Stimulated activated naive B cell treated with anti-CD40 and anti-IgM and Interleukin-4, amounts not matched to agents 10 μg/mL and 1 μg/mL and 100 μg/mL, for 72 hours (primary cell): ENCODE measurements at regions not wholly inside any gene's neighbourhood (a gene's known extent, or its start where the extent isn't known, plus 50 kb on each side); places are given as distances from the start of the nearest gene placed in this dataset.
"Not testable (repeated sequence)": the region's sequence is repeated elsewhere in the genome, so short reads cannot be mapped to it uniquely, and the experiment has no call there.

Experiments
- ATAC-seq, 2 donors: fragments of 150-1000 bp; cut with Tn5 transposase; replicated peaks; 2 replicates each; pipeline ENCODE4 v1.10.0; 2021; ENCODE audit warnings: moderate library complexity in 1 of 2
- DNase-seq: peaks from one replicate; pipeline ENCODE4 v3.0.0; 2021
- H3K27ac Mint-ChIP-seq: one replicate; pipeline ENCODE4 v1.8.0; 2022; ENCODE audit warnings: mild to moderate bottlenecking, mixed read lengths
- H3K27me3 Mint-ChIP-seq, 2 donors: one replicate each; pipeline ENCODE4 v1.8.0; 2022; ENCODE audit warnings: mixed read lengths in 2 of 2
- H3K36me3 Mint-ChIP-seq, 2 donors: one replicate each; pipeline ENCODE4 v1.8.0; 2022; ENCODE audit warnings: mixed read lengths in 2 of 2, mild to moderate bottlenecking in 1 of 2
- H3K4me1 Mint-ChIP-seq, 2 donors: one replicate each; pipeline ENCODE4 v1.8.0; 2022; ENCODE audit warnings: mixed read lengths in 2 of 2, mild to moderate bottlenecking in 1 of 2
- H3K4me3 Mint-ChIP-seq, 2 donors: one replicate each; pipeline ENCODE4 v1.8.0; 2022; ENCODE audit warnings: mild to moderate bottlenecking in 2 of 2, mixed read lengths in 2 of 2, moderate library complexity in 1 of 2
- H3K9me3 Mint-ChIP-seq, 2 donors: one replicate each; pipeline ENCODE4 v1.8.0; 2022; ENCODE audit warnings: mixed read lengths in 2 of 2, mild to moderate bottlenecking in 1 of 2

DNA sequence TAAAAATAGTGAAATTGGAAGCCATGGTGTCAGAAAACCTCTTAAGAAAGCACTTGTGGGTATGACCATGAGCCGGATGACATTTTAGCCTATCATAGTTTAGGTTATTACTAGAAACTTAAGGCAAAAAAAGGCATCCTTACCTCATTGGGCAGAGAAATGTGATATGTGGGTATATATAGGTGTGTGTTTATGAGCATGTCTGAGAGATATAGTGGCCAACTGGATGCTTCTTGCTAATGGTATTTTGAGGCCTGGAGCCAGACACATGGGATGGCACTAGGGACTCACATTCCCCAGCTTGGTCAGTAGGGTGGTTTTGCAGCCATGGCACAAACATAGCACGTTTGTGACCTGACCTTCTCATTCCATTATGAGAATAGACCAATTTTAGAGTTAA lies 295.6 kb upstream of the MEF2C start:
- Mint-ChIP-seq H3K27ac (no peak overlapping the region), H3K9me3 (peaks cover 0 to 4% of the 10 kb centered on the region in 2 donors), H3K36me3 (peaks cover 0 to 2% of the 10 kb centered on the region in 2 donors), H3K4me1 (peaks cover 2 to 6% of the 10 kb centered on the region in 2 donors), H3K4me3 (no peak overlapping the region), H3K27me3 (no peaks in the 10 kb centered on the region)
- DNase-seq (no peak), ATAC-seq (no peak)

DNA sequence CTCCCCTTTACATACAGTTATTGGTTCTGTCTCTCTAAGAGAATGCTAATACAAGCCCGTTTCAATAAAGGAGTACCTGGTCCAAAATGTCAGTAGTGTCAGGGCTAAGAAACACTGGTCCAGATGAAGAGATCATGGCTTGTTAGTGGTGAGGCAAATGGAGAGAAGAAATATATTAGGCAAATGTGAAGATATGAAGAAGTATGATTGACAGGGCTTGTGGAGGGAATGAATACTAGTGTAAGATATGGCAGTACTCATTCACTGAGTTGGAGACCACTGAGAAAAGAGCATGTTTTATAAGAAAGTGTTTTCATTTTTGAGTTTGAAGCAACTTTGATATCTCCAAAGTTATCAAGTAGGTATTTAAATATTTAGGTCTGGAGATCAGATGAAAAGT lies 290.5 kb upstream of the MEF2C start:
- peaks cover 4 to 7% of the 10 kb centered on the region in 2 donors for H3K9me3 Mint-ChIP-seq
- H3K36me3 Mint-ChIP-seq = peaks cover 2 to 9% of the 10 kb centered on the region in 2 donors
- no peaks in the 10 kb centered on the region for H3K27me3 Mint-ChIP-seq
- no peak overlapping the region for H3K27ac Mint-ChIP-seq
- ATAC-seq (no peak), DNase-seq (no peak)
- no peak overlapping the region for H3K4me3 Mint-ChIP-seq
- H3K4me1 Mint-ChIP-seq = peaks cover 8 to 10% of the 10 kb centered on the region in 2 donors

DNA sequence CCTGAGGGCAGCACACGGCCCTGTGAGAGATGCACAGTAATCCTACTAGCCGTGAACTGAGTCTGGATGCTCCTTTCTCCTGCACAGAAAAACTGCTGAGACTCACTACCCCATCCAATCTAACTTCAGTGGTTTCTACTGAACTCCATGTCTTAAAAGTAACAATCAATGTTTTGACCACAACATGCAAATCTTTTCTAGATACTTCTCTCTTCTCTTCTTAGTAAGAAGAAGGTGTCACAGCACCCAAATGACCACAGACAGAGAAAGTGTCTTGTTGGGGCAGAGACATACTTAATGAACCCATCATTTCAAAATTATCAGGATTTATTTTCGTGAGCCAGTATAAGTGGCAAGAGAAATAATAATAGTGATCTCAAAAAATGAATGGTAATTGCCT lies 285.8 kb upstream of the MEF2C start:
- ATAC-seq (peak; percentile 98 to 99), DNase-seq (no peak)
- Mint-ChIP-seq H3K27me3 (no peaks in the 10 kb centered on the region), H3K27ac (peak overlapping the region; percentile 3), H3K9me3 (peaks cover 4 to 9% of the 10 kb centered on the region in 2 donors), H3K4me3 (peak overlapping the region in 1 of 2 donors; percentile 7), H3K4me1 (peaks cover 10 to 15% of the 10 kb centered on the region in 2 donors), H3K36me3 (peaks cover 4 to 10% of the 10 kb centered on the region in 2 donors)

- H3K36me3 Mint-ChIP-seq = peaks cover 10 to 31% of the 10 kb centered on the region in 2 donors
- not testable (repeated sequence) for H3K27me3 Mint-ChIP-seq, H3K4me3 Mint-ChIP-seq, ATAC-seq, DNase-seq, H3K27ac Mint-ChIP-seq
- H3K9me3 Mint-ChIP-seq = peaks cover 14 to 25% of the 10 kb centered on the region in 2 donors
- peaks cover 12 to 16% of the 10 kb centered on the region in 2 donors for H3K4me1 Mint-ChIP-seq
Measured at GRCh38 chr5:89164703-89165102, 281.7 kb upstream of the MEF2C start.

GRCh38 chr5:89156226-89156625 lies 273.2 kb upstream of the MEF2C start:
- H3K4me1 Mint-ChIP-seq = peaks cover 4 to 7% of the 10 kb centered on the region in 2 donors
- no peak overlapping the region for H3K4me3 Mint-ChIP-seq
- peaks cover 2 to 14% of the 10 kb centered on the region in 2 donors for H3K9me3 Mint-ChIP-seq
- DNase-seq = no peak
- H3K27me3 Mint-ChIP-seq = no peaks in the 10 kb centered on the region
- peaks cover 9 to 11% of the 10 kb centered on the region in 2 donors for H3K36me3 Mint-ChIP-seq
- no peak overlapping the region for H3K27ac Mint-ChIP-seq
- no peak for ATAC-seq

GRCh38 chr5:89147031-89147430 lies 264.0 kb upstream of the MEF2C start:
- peaks cover 4 to 6% of the 10 kb centered on the region in 2 donors for H3K36me3 Mint-ChIP-seq

DNA sequence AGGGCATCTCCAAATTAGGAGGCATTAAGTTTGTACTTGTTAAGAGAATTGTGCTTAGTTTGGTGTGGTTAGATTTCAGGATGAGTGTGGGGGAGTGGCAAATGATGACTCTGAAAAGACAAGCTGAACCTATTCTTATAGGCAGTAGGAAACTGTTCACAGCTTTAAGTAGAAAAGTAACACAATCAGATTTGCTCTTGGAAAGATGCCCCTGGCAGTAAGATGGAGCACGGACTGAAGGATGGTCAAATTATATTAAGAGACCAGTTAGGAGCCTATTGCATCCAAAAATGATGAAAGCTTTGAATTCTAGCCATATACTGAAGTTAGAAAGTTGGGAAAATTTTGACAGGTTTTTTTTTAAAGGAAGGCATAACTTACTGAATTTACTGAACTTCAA lies 254.2 kb upstream of the MEF2C start:
- ATAC-seq = no peak

More at GRCh38 chr5:89147031-89147430, 264.0 kb upstream of the MEF2C start:
- DNase-seq (no peak), ATAC-seq (no peak)
- H3K27me3 Mint-ChIP-seq = no peaks in the 10 kb centered on the region
- no peak overlapping the region for H3K4me3 Mint-ChIP-seq
- H3K4me1 Mint-ChIP-seq = no peaks in the 10 kb centered on the region
- H3K9me3 Mint-ChIP-seq = peaks cover 0 to 5% of the 10 kb centered on the region in 2 donors
- no peak overlapping the region for H3K27ac Mint-ChIP-seq

DNA sequence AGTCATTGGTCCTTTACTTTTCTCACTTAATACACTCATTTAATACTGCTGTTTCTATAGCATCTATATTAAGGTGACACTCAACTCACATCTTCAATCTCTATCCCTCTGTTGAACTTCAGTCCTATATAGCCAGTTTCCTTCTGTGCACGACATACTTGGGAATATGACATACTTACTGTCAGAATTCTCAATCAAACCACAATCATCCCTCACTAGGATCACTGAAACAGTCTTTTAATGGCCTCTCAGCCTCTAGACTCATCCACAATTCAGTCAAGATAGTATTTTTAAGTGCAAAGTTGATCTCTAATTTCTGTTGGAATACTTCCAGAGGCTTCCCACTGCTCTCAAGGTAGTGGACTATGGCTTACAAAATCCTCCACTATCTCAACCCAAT lies 251.0 kb upstream of the MEF2C start:
- ATAC-seq (no peak), DNase-seq (no peak)
- peaks cover 0 to 1% of the 10 kb centered on the region in 2 donors for H3K36me3 Mint-ChIP-seq
- no peak overlapping the region for H3K27ac Mint-ChIP-seq
- H3K4me3 Mint-ChIP-seq = no peak overlapping the region
- peaks cover 4 to 14% of the 10 kb centered on the region in 2 donors for H3K4me1 Mint-ChIP-seq
- H3K9me3 Mint-ChIP-seq = peaks cover 0 to under 1% of the 10 kb centered on the region in 2 donors
- H3K27me3 Mint-ChIP-seq = no peaks in the 10 kb centered on the region

More for the DNA sequence above, 254.2 kb upstream of the MEF2C start:
- Mint-ChIP-seq H3K27ac (no peak overlapping the region), H3K9me3 (peaks cover 0 to 7% of the 10 kb centered on the region in 2 donors), H3K27me3 (no peaks in the 10 kb centered on the region), H3K4me3 (no peak overlapping the region), H3K36me3 (peaks cover 0 to 11% of the 10 kb centered on the region in 2 donors), H3K4me1 (peaks cover 5 to 14% of the 10 kb centered on the region in 2 donors)
- no peak for DNase-seq

DNA sequence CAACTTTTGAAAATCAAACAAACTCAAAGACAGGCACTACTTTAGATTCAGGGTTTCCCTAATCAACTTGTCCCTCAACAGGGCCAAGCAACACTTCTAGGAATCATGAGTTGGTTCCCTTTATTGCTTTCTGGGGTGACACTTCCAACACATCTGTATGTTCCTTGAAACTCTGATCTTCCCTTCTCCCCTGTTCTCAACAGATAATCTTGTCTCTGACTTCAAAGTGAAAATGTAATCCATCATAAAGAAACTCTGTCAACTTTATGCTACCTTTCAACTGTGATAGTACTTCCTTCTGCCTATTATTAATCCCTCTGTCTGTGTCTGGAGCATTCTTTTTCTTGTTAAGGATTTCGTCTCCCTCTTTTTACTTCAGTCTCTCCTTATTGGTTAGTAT lies 250.1 kb upstream of the MEF2C start:
- Mint-ChIP-seq H3K36me3 (no peaks in the 10 kb centered on the region), H3K4me1 (peaks cover 8 to 19% of the 10 kb centered on the region in 2 donors), H3K27ac (no peak overlapping the region), H3K27me3 (no peaks in the 10 kb centered on the region), H3K4me3 (no peak overlapping the region), H3K9me3 (no peaks in the 10 kb centered on the region)
- no peak for DNase-seq
- ATAC-seq = no peak

GRCh38 chr5:89130851-89131250 lies 247.9 kb upstream of the MEF2C start:
- Mint-ChIP-seq H3K27ac (no peak overlapping the region), H3K4me1 (peaks cover 7 to 10% of the 10 kb centered on the region in 2 donors), H3K36me3 (no peaks in the 10 kb centered on the region), H3K27me3 (no peaks in the 10 kb centered on the region), H3K4me3 (no peak overlapping the region), H3K9me3 (no peaks in the 10 kb centered on the region)
- DNase-seq = no peak
- no peak for ATAC-seq

DNA sequence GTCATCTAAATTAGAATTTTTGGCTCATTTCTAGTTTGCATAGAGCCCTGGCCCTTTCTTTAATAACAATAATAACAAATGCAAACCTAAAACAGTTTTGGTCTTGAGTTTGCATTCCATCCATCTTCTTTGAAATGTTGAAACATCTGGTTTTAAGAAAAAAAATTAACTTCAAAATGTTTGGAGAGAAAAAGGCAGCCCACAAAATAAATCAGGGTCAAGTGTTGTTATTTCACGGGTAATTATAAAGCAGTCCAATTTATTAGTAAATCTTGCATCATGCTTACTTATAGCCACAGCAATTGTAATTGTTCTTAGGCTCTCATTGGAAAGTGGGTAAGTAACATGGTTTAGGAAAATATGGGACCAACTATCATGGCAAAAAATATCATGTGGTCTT lies 247.0 kb upstream of the MEF2C start:
- ATAC-seq = no peak
- no peaks in the 10 kb centered on the region for H3K9me3 Mint-ChIP-seq

DNA sequence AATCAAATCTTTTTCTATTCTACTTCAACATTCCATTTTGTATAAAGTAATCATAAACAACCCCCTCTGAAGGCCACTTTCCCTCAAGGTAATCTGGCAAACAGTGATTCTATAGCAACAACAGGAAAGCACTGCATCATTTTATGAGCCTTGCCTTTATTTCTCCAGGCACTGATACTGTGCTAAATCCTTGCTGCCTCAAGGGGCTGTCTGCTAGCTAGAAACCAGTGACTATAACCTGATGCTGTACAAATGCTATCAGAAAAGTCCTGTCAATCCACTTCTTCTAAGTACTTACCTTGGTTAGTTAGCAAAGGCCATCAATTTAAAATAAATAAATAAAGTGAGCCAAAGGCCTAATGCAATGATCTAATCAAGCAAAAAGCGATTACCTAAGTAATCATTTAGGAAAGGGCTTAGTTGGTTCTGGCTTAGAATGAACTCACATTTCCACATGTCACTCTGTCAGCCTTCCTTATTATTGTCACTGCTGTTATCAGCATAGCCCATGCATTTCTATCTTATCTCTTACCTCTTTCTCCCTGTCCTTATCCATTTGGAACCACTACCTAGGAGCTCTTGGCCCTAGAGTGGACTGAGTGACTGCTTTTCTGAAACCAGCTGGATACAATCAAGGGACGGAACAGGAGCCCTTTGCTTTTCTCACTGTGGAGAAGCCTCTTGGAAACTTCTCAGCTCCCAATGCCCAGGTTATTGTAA lies 246.1 kb upstream of the MEF2C start:
- Mint-ChIP-seq H3K36me3 (peaks cover 0 to 3% of the 10 kb centered on the region in 2 donors), H3K4me1 (peaks cover 8 to 9% of the 10 kb centered on the region in 2 donors), H3K27ac (no peak overlapping the region), H3K9me3 (peaks cover 0 to 2% of the 10 kb centered on the region in 2 donors), H3K4me3 (no peak overlapping the region), H3K27me3 (no peaks in the 10 kb centered on the region)
- no peak for ATAC-seq
- no peak for DNase-seq

More for the DNA sequence above, 247.0 kb upstream of the MEF2C start:
- Mint-ChIP-seq H3K36me3 (peaks cover 0 to 3% of the 10 kb centered on the region in 2 donors), H3K4me1 (peaks cover 6 to 8% of the 10 kb centered on the region in 2 donors), H3K4me3 (no peak overlapping the region), H3K27me3 (no peaks in the 10 kb centered on the region), H3K27ac (no peak overlapping the region)
- no peak for DNase-seq

DNA sequence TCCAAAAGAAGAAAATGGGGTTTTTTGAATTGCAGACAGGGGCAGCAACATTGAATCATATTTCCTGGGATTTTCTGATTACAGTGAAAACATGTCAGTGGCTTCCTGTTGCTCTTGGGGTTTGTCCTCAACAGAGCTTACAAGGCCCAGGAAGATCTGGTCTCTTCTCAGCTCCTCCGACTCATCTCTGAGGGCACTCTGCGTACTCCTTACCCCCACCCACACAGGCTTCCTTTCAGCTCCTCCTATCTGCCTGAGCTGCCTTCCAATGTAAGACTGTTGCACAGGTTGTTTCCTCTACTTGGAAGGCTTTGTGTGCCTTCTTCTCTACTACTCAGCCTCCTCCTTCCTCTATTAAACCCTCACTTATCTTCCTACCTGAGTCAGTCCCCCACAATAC lies 245.1 kb upstream of the MEF2C start:
- peak overlapping the region; percentile 0 for H3K27ac Mint-ChIP-seq

DNA sequence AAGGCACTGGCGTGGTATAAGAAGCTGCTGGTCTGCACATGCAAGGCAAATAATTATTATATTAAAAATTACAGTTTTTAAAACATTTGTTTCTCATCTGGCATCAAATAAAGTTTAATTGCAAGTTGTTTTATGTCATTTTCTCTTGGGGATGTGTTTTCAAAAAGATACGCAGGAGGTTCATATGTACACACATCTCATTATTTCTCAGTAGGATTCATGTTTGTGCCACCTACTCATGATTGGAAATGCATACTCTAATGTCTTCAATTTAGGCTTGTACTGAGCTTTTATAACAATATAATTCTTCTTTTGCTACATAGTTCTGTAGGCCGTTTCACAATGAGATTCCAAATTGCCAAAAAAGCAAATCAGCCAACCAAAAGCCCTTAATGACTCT lies 244.2 kb upstream of the MEF2C start:
- H3K9me3 Mint-ChIP-seq = peaks cover 0 to 2% of the 10 kb centered on the region in 2 donors
- H3K36me3 Mint-ChIP-seq = peaks cover 0 to 3% of the 10 kb centered on the region in 2 donors

More for the DNA sequence above, 245.1 kb upstream of the MEF2C start:
- Mint-ChIP-seq H3K9me3 (peaks cover 0 to 2% of the 10 kb centered on the region in 2 donors), H3K27me3 (no peaks in the 10 kb centered on the region), H3K4me1 (peaks cover 9 to 12% of the 10 kb centered on the region in 2 donors), H3K4me3 (no peak overlapping the region), H3K36me3 (peaks cover 0 to 3% of the 10 kb centered on the region in 2 donors)
- DNase-seq (no peak), ATAC-seq (peak; percentile 45 to 52)

GRCh38 chr5:89125372-89125771 lies 242.4 kb upstream of the MEF2C start:
- no peak for ATAC-seq
- Mint-ChIP-seq H3K27ac (no peak overlapping the region), H3K27me3 (no peaks in the 10 kb centered on the region), H3K4me3 (no peak overlapping the region), H3K36me3 (peaks cover 0 to 3% of the 10 kb centered on the region in 2 donors), H3K9me3 (peaks cover 0 to 2% of the 10 kb centered on the region in 2 donors), H3K4me1 (peaks cover 9 to 19% of the 10 kb centered on the region in 2 donors)
- DNase-seq = no peak

More for the DNA sequence above, 244.2 kb upstream of the MEF2C start:
- peaks cover 9 to 18% of the 10 kb centered on the region in 2 donors for H3K4me1 Mint-ChIP-seq
- H3K27ac Mint-ChIP-seq = no peak overlapping the region
- DNase-seq (no peak), ATAC-seq (no peak)
- H3K27me3 Mint-ChIP-seq = no peaks in the 10 kb centered on the region
- H3K4me3 Mint-ChIP-seq = no peak overlapping the region
